ENCODE measurements at regions not wholly inside any gene's neighbourhood (a gene's known extent, or its start where the extent isn't known, plus 50 kb on each side); places are given as distances from the start of the nearest gene placed in this dataset.

GRCh38 chr2:72004201-72004915 is 143.3 kb downstream of the CYP26B1 start:
- ChIA-PET SMC1A (ENCODE audit: uncharacterized antibody, unreplicated experiment) (no interaction called here), CTCF (no interaction called here), POLR2A (no interaction called here), RAD21 (ENCODE audit: unreplicated experiment) (no interaction called here)
- in situ Hi-C loops (cut with MboI) (no loop called here), intact Hi-C loops (cut with micrococcal nuclease; ENCODE audit: unreplicated experiment) (no loop called here)
- H3K4me3 ChIP-seq: no peak overlapping the region
- H3K27ac ChIP-seq (ENCODE audit: control insufficient read depth, insufficient read depth): no peak overlapping the region
- no peak overlapping the region for H3K9ac ChIP-seq (ENCODE audit: control insufficient read depth, insufficient read depth, low read length)
- no peak overlapping the region for H2AFZ ChIP-seq (ENCODE audit: control insufficient read depth, low read depth, low read length)
- BruUV-seq (replicated peaks): no TSS peak
- H4K20me1 ChIP-seq (ENCODE audit: control insufficient read depth, insufficient read depth): no peaks in the 10 kb centered on the region
- WGBS (ENCODE audit: insufficient coverage, insufficient replicate concordance, low lambda C conversion rate, missing lambda C conversion rate): 32% methylated on average over 7 of the region's 7 CpGs
- no peaks in the 10 kb centered on the region for H3K9me3 ChIP-seq (replicated peaks; ENCODE audit: control insufficient read depth, insufficient read depth, low read length)
- H3K27me3 ChIP-seq (replicated peaks in 1 of 2; ENCODE audit: control insufficient read depth in 2 of 2, insufficient read depth in 2 of 2, low read length in 1 of 2): no peaks in the 10 kb centered on the region; a peak in 2 of 4 replicates
- no peaks in the 10 kb centered on the region for H3K79me2 ChIP-seq (ENCODE audit: control insufficient read depth, insufficient read depth, low read length)
- FAIRE-seq (no peak), ATAC-seq (no peak), DNase-seq (ENCODE audit: low read depth, low spot score) (no peak)
- H3K4me2 ChIP-seq (ENCODE audit: control insufficient read depth, insufficient read depth): no peak overlapping the region
- H3K36me3 ChIP-seq (ENCODE audit: control insufficient read depth in 2 of 2, insufficient read depth in 2 of 2, low read length in 1 of 2): no peaks in the 10 kb centered on the region
- no peaks in the 10 kb centered on the region for H3K4me1 ChIP-seq (ENCODE audit: control insufficient read depth, insufficient read depth, low read length)
- no peak for TF ChIP-seq TAF1 (IDR thresholded peaks at IDR 0.05; ENCODE audit: borderline replicate concordance, low read depth, low read length)
- TF ChIP-seq ASH2L (IDR thresholded peaks at IDR 0.05; ENCODE audit: borderline replicate concordance, low read depth): no peak
- TF ChIP-seq SIX5 (IDR thresholded peaks at IDR 0.05; ENCODE audit: low read depth, low read length, severe bottlenecking): no peak
- no peak for TF ChIP-seq KDM1A (IDR thresholded peaks at IDR 0.05; ENCODE audit: borderline replicate concordance)
- TF ChIP-seq HSF1 (IDR thresholded peaks at IDR 0.05; ENCODE audit: low read depth, low read length): no peak

DNA sequence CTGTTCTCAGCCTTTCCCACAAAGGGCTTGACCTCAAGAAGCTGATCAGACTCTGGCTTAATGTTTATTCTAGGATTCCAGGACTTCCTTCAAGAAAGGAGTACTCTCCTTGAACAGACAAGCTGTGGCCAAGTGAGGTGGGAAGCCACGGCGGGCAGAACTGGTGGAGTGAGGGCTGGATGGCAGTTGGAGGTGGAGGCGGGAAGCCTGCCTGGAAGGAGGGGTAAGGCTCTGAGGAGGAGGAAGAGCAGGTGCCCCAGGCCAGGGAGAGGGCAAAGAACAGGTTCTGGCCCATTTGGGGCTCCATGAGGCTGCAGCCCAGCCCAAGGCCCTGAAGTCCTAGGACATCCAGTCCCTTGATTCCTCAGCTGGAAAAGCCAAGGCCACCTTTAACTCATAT is 143.9 kb downstream of the CYP26B1 start:
- Histone ChIP-seq H3K27me3 (replicated peaks in 1 of 2; ENCODE audit: control insufficient read depth in 2 of 2, insufficient read depth in 2 of 2, low read length in 1 of 2) (no peaks in the 10 kb centered on the region; a peak in 2 of 4 replicates), H3K9ac (ENCODE audit: control insufficient read depth, insufficient read depth, low read length) (no peak overlapping the region), H3K79me2 (ENCODE audit: control insufficient read depth, insufficient read depth, low read length) (no peaks in the 10 kb centered on the region), H3K4me1 (ENCODE audit: control insufficient read depth, insufficient read depth, low read length) (no peaks in the 10 kb centered on the region), H3K27ac (ENCODE audit: control insufficient read depth, insufficient read depth) (no peak overlapping the region), H3K9me3 (replicated peaks; ENCODE audit: control insufficient read depth, insufficient read depth, low read length) (no peaks in the 10 kb centered on the region), H4K20me1 (ENCODE audit: control insufficient read depth, insufficient read depth) (no peaks in the 10 kb centered on the region), H3K4me2 (ENCODE audit: control insufficient read depth, insufficient read depth) (no peak overlapping the region), H2AFZ (ENCODE audit: control insufficient read depth, low read depth, low read length) (no peak overlapping the region), H3K4me3 (no peak overlapping the region), H3K36me3 (ENCODE audit: control insufficient read depth in 2 of 2, insufficient read depth in 2 of 2, low read length in 1 of 2) (no peaks in the 10 kb centered on the region)
- in situ Hi-C loops (cut with MboI) (no loop called here), intact Hi-C loops (cut with micrococcal nuclease; ENCODE audit: unreplicated experiment) (no loop called here)
- BruUV-seq (replicated peaks): no TSS peak
- FAIRE-seq (no peak), DNase-seq (ENCODE audit: low read depth, low spot score) (no peak), ATAC-seq (no peak)
- ChIA-PET CTCF (no interaction called here), RAD21 (ENCODE audit: unreplicated experiment) (no interaction called here), SMC1A (ENCODE audit: uncharacterized antibody, unreplicated experiment) (no interaction called here), POLR2A (no interaction called here)
- 0% methylated on average over 3 of the region's 3 CpGs for WGBS (ENCODE audit: insufficient coverage, insufficient replicate concordance, low lambda C conversion rate, missing lambda C conversion rate)
- no peak for TF ChIP-seq CUX1 (IDR thresholded peaks at IDR 0.05; ENCODE audit: insufficient replicate concordance, low read depth, low read length)
- no peak for TF ChIP-seq PBX3 (IDR thresholded peaks at IDR 0.05; ENCODE audit: insufficient replicate concordance, low read depth, low read length)
- TF ChIP-seq POLR2AphosphoS2 (IDR thresholded peaks at IDR 0.05; ENCODE audit: low read depth, low read length): no peak
- TF ChIP-seq RB1 (IDR thresholded peaks at IDR 0.05; ENCODE audit: borderline replicate concordance): no peak

All from GM12878 (cell line).